Kidney (tissue), 13 donors: ENCODE measurements at regions not wholly inside any gene's neighbourhood (a gene's known extent, or its start where the extent isn't known, plus 50 kb on each side); places are given as distances from the start of the nearest gene placed in this dataset.

ENCODE experiments used
- DNase-seq, 5 donors: peaks; one replicate each; pipeline ENCODE4 v3.0.0-alpha.2; 2013 to 2020
- FAIRE-seq: peaks from 2 replicates; lab custom pipeline; 2012; peaks lifted over from hg19 to GRCh38; lab: Jason Lieb, UNC
- H3K27ac ChIP-seq, 2 donors: one replicate each; pipeline ENCODE4 v1.7.0; 2013; ENCODE audit warnings: low read depth in 2 of 2, low read length in 2 of 2, inconsistent platforms in 1 of 2
- H3K27me3 ChIP-seq: one replicate; pipeline ENCODE4 v1.7.1; 2013; ENCODE audit warnings: low read length, inconsistent platforms; ENCODE audit not compliant: control insufficient read depth, insufficient read depth
- H3K36me3 ChIP-seq, 3 donors: one replicate each; pipeline versions ENCODE4 v1.7.0 to v1.7.1; 2013; ENCODE audit warnings: low read length in 3 of 3, control low read depth in 1 of 3, inconsistent platforms in 1 of 3; ENCODE audit not compliant: insufficient read depth in 3 of 3, control insufficient read depth in 2 of 3
- H3K4me1 ChIP-seq, 3 donors: one replicate each; pipeline versions ENCODE4 v1.7.0 to v1.7.1; 2013; ENCODE audit warnings: low read length in 3 of 3, inconsistent platforms in 1 of 3, low read depth in 1 of 3; ENCODE audit not compliant: control insufficient read depth in 2 of 3, insufficient read depth in 2 of 3
- H3K4me3 ChIP-seq, 3 donors: one replicate each; pipeline versions ENCODE4 v1.7.0 to v1.8.1; 2013; ENCODE audit warnings: low read length in 3 of 3, control low read depth in 1 of 3, inconsistent platforms in 1 of 3
- H3K9ac ChIP-seq, 3 donors: one replicate each; pipeline versions ENCODE4 v1.7.0 to v1.7.1; 2013; ENCODE audit warnings: low read length in 3 of 3, control low read depth in 1 of 3, inconsistent platforms in 1 of 3
- H3K9me3 ChIP-seq, 3 donors: one replicate each; pipeline versions ENCODE4 v1.7.0 to v1.7.1; 2013; ENCODE audit warnings: low read length in 3 of 3, control low read depth in 1 of 3, inconsistent platforms in 1 of 3; ENCODE audit not compliant: control insufficient read depth in 2 of 3, insufficient read depth in 1 of 3
- CTCF ChIP-seq: IDR thresholded peaks from 3 replicates; pipeline ENCODE4 v1.5.1; 2012; ENCODE audit warnings: mild to moderate bottlenecking, moderate library complexity, borderline replicate concordance; ENCODE audit not compliant: insufficient read depth; ENCODE audit errors: extremely low read depth
- intact Hi-C: fragments of 100-400 bp; cut with DNase I; formaldehyde crosslinking; loops from one replicate; pipeline ENCODE4 v1.11.1; 2022
- donor health status: control.
- donor health status: control.
- donor health status: control.
- donor health status: control.
- donor health status: control.
- donor health status: DM: yes; HTN: yes; CAD: no.
- donor health status: Normal renal cell carcinoma (clear cell type).

DNA sequence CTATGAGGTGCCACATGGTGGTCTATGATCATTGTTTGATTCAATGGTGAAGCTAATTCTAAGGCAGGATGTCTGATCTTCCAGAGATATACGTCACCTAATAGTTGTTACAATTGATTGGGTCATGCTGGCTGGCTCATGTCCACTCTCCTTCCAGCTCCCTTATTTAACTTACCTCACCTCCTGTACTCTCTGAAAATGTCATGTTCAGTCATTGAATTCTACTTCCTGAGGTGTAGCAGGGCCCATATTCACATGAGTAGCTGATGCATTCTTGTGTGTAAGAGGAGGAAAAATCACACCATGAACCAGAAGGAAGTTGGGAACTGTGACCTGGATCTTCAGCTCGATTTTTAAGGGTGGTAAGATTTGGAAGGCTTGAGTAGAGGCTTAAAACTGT lies 795.8 kb downstream of the QKI start:
- intact Hi-C loops = no loop called here
- Histone ChIP-seq H3K4me3 (no peak overlapping the region), H3K36me3 (no peaks in the 10 kb centered on the region), H3K27ac (no peak overlapping the region), H3K9me3 (no peaks in the 10 kb centered on the region), H3K4me1 (no peaks in the 10 kb centered on the region), H3K9ac (no peak overlapping the region), H3K27me3 (no peaks in the 10 kb centered on the region)
- DNase-seq (no peak), FAIRE-seq (no peak)
- no peak for TF ChIP-seq CTCF

DNA sequence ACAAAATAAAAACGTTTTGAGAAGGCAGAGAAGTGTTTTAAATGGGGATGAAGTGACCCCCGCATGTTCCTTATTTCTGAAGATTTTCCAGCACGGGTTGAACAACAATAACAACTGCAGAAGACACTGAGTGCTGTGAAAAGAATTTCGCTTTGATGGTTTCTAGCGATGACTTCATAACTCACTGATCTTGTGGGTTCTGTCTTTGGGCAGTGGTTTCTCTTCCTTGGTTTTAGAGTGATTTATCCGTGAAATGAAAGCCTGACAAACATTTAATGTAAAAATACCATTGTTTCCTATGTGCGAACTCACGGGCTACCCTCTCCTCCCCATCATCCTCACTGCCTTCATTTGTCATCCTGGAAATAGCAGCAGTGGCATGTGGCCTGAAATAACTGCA lies 793.9 kb downstream of the QKI start:
- FAIRE-seq (no peak), DNase-seq (no peak)
- peaks cover 0 to 3% (median 0%) of the 10 kb centered on the region in 3 donors for H3K9me3 ChIP-seq
- no peaks in the 10 kb centered on the region for H3K27me3 ChIP-seq
- no peak overlapping the region for H3K27ac ChIP-seq
- intact Hi-C loops = no loop called here
- H3K4me1 ChIP-seq = no peaks in the 10 kb centered on the region
- no peak for TF ChIP-seq CTCF
- H3K9ac ChIP-seq = no peak overlapping the region
- H3K4me3 ChIP-seq = no peak overlapping the region
- H3K36me3 ChIP-seq = no peaks in the 10 kb centered on the region

GRCh38 chr6:164206807-164207423 lies 792.4 kb downstream of the QKI start:
- no peaks in the 10 kb centered on the region for H3K4me1 ChIP-seq
- intact Hi-C loops = no loop called here
- no peak overlapping the region for H3K4me3 ChIP-seq
- H3K9me3 ChIP-seq = peaks cover 0 to 3% (median 0%) of the 10 kb centered on the region in 3 donors
- no peak overlapping the region for H3K9ac ChIP-seq
- DNase-seq = no peak
- no peak overlapping the region for H3K27ac ChIP-seq
- no peak for TF ChIP-seq CTCF
- no peaks in the 10 kb centered on the region for H3K36me3 ChIP-seq
- no peak for FAIRE-seq
- no peaks in the 10 kb centered on the region for H3K27me3 ChIP-seq

DNA sequence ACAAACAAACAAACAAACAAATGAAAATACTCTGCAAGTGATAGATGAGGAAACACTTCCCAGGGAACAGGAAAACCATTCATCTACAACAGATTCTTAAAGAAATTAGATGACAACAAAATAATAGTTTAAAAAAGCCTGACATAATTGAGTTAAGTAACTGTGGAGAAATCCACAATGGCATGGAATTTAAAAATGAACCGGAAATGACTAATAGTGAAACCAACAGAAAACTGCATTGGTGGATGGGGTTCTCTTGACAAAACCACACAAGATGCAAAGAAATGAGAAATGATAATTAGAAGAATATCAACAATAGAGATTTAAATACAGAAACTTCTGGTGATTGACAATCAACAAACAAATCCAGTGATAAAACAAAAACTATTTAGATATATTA lies 785.6 kb downstream of the QKI start:
- Histone ChIP-seq H3K9me3 (peaks cover 0 to 3% (median 0%) of the 10 kb centered on the region in 3 donors), H3K27me3 (no peaks in the 10 kb centered on the region), H3K36me3 (no peaks in the 10 kb centered on the region), H3K4me3 (no peak overlapping the region), H3K27ac (no peak overlapping the region), H3K9ac (no peak overlapping the region), H3K4me1 (no peaks in the 10 kb centered on the region)
- intact Hi-C loops = no loop called here
- DNase-seq = no peak
- no peak for TF ChIP-seq CTCF
- FAIRE-seq = no peak
